GM21786 (cell line): ENCODE measurements at regions not wholly inside any gene's neighbourhood (a gene's known extent, or its start where the extent isn't known, plus 50 kb on each side); places are given as distances from the start of the nearest gene placed in this dataset.

ENCODE experiments used
- ATAC-seq: cut with Tn5 transposase; IDR thresholded peaks from one replicate; pipeline ENCODE4 v1.9.1; 2021; ENCODE audit not compliant: unreplicated experiment

GRCh38 chr2:157179324-157180105, 78.0 kb upstream of the GALNT5 start:
- no peak for ATAC-seq

GRCh38 chr2:157180359-157180758, 77.1 kb upstream of the GALNT5 start:
- ATAC-seq = no peak

- ATAC-seq = no peak
Measured at GRCh38 chr2:157181234-157181633, 76.3 kb upstream of the GALNT5 start.

GRCh38 chr2:157182204-157182709, 75.2 kb upstream of the GALNT5 start:
- no peak for ATAC-seq

- ATAC-seq = no peak
Measured at GRCh38 chr2:157182834-157183396, 74.6 kb upstream of the GALNT5 start.

- no peak for ATAC-seq
Measured at GRCh38 chr2:157184161-157184895, 73.2 kb upstream of the GALNT5 start.

GRCh38 chr2:157185476-157186227, 71.9 kb upstream of the GALNT5 start:
- ATAC-seq = no peak

GRCh38 chr2:157190151-157190550, 67.4 kb upstream of the GALNT5 start:
- no peak for ATAC-seq

- no peak for ATAC-seq
Measured at GRCh38 chr2:157191186-157191585, 66.3 kb upstream of the GALNT5 start.

- ATAC-seq = peak; percentile 88
Measured at GRCh38 chr2:157192445-157193423, 64.8 kb upstream of the GALNT5 start.

GRCh38 chr2:157193461-157193860, 64.0 kb upstream of the GALNT5 start:
- no peak for ATAC-seq

GRCh38 chr2:157194097-157194688, 63.3 kb upstream of the GALNT5 start:
- ATAC-seq = peak; percentile 49

GRCh38 chr2:157194844-157195243, 62.7 kb upstream of the GALNT5 start:
- ATAC-seq = no peak

GRCh38 chr2:157196956-157197355, 60.5 kb upstream of the GALNT5 start:
- no peak for ATAC-seq

- ATAC-seq = no peak
Measured at GRCh38 chr2:157197848-157198247, 59.7 kb upstream of the GALNT5 start.

GRCh38 chr2:157203651-157204050, 53.9 kb upstream of the GALNT5 start:
- ATAC-seq = no peak

- ATAC-seq = no peak
Measured at GRCh38 chr2:157204401-157204800, 53.1 kb upstream of the GALNT5 start.

GRCh38 chr2:157206916-157207315, 50.6 kb upstream of the GALNT5 start:
- ATAC-seq = no peak
